HUES48 (cell line): ENCODE measurements at regions not wholly inside any gene's neighbourhood (a gene's known extent, or its start where the extent isn't known, plus 50 kb on each side); places are given as distances from the start of the nearest gene placed in this dataset.

Experiments
- H3K27ac ChIP-seq: one replicate; pipeline ENCODE4 v1.7.0; 2013; ENCODE audit warnings: low read depth, low read length, inconsistent platforms
- H3K27me3 ChIP-seq: 2 replicates; pipeline ENCODE4 v1.6.1; 2013; ENCODE audit warnings: mild to moderate bottlenecking, low read length; ENCODE audit not compliant: control insufficient read depth, insufficient read depth
- H3K36me3 ChIP-seq: 2 replicates; pipeline ENCODE4 v1.6.1; 2013; ENCODE audit warnings: low read length; ENCODE audit not compliant: control insufficient read depth, insufficient read depth
- H3K4me1 ChIP-seq: 2 replicates; pipeline ENCODE4 v1.6.1; 2013; ENCODE audit warnings: mild to moderate bottlenecking, low read length; ENCODE audit not compliant: control insufficient read depth, insufficient read depth
- H3K4me3 ChIP-seq: 2 replicates; pipeline ENCODE4 v1.5.1; 2013; ENCODE audit warnings: mild to moderate bottlenecking, low read depth, low read length
- H3K9ac ChIP-seq: 2 replicates; pipeline ENCODE4 v1.6.1; 2013; ENCODE audit warnings: mild to moderate bottlenecking, low read depth, low read length, moderate library complexity
- H3K9me3 ChIP-seq: 2 replicates; pipeline ENCODE4 v1.6.1; 2013; ENCODE audit warnings: low read length; ENCODE audit not compliant: control insufficient read depth, insufficient read depth

DNA sequence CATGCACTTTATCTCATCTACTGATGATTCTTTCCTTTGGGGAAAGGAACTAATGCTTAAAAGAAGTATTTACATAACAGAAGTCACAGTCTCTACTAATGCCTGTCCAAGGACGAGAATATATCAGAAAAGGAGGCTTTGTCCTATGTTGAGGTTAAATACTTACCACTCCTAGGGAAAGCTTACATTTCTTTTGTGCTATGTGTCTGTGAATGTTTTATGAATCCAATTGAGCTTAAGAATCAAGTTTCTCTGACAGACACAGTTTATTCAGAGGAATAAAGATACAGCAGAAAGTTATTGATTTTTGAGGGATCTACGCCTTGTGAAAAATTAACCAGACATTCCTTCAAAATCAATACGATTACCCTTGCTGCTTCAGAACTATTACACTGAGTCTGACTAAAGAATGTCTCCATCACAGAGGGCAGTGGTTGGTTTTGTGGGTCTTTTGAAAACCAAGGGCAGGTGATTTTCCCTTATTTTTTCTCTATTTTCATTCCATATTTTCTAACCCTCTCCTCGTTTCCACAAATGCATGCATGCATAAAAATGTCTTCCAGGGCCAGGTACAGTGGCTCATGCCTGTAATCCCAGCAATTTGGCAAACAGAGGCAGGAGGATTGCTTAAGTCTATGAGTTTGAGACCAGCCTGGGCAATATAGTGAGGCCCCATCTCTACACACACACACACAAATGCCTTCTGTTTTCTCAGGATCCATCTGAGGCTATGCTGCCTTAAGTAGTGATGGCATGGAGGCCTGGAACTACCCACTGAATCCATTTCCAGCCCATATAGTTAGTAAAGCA, 1095.1 kb downstream of the GALC start:
- Histone ChIP-seq H3K4me3 (no peak overlapping the region), H3K27ac (no peak overlapping the region), H3K9ac (no peak overlapping the region), H3K36me3 (no peaks in the 10 kb centered on the region), H3K9me3 (no peaks in the 10 kb centered on the region), H3K4me1 (no peaks in the 10 kb centered on the region), H3K27me3 (no peaks in the 10 kb centered on the region)

DNA sequence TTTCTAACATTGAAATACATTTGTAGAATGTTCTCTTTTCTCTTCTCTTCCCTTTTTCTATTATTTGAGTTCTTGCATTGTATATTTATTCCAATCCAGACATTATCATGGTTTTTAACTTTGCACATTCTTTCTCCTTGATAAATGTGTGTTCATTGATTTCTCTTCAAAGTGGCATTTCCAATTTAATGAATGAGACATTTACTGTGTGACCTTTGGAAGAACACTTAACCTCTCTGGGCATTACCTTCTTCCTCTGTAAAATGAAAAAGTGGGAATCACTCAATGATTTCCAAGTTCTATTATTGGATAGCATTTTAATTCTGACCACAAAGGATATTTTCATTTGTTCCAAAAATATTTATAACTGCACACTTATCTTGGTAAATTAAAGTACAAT, 1095.8 kb downstream of the GALC start:
- Histone ChIP-seq H3K27me3 (no peaks in the 10 kb centered on the region), H3K9me3 (no peaks in the 10 kb centered on the region), H3K9ac (no peak overlapping the region), H3K36me3 (no peaks in the 10 kb centered on the region), H3K27ac (no peak overlapping the region), H3K4me1 (0 out of 2 replicates have a peak, but pooled peaks cover 4% of the 10 kb centered on the region), H3K4me3 (no peak overlapping the region)

DNA sequence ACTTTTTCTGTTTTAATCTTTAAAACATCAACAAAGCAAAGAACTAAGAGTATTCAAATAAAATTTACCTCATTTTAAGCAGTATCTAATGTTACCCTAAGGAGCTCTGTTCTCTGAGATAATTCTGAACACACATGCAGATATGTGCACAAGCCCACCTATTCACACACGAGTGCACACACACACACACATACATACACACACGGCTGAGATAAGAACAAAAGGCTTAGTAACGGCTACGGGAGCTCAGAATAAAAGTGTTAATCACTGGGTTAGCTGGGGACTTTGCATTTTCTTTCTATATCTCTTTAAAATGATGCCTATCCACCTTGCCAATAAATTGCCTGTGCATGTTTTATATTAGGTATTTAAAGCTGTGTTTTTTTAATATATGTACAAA, 1096.3 kb downstream of the GALC start:
- Histone ChIP-seq H3K9ac (no peak overlapping the region), H3K9me3 (no peaks in the 10 kb centered on the region), H3K27ac (no peak overlapping the region), H3K36me3 (no peaks in the 10 kb centered on the region), H3K4me3 (no peak overlapping the region), H3K4me1 (0 out of 2 replicates have a peak, but pooled peaks cover 4% of the 10 kb centered on the region), H3K27me3 (no peaks in the 10 kb centered on the region)

DNA sequence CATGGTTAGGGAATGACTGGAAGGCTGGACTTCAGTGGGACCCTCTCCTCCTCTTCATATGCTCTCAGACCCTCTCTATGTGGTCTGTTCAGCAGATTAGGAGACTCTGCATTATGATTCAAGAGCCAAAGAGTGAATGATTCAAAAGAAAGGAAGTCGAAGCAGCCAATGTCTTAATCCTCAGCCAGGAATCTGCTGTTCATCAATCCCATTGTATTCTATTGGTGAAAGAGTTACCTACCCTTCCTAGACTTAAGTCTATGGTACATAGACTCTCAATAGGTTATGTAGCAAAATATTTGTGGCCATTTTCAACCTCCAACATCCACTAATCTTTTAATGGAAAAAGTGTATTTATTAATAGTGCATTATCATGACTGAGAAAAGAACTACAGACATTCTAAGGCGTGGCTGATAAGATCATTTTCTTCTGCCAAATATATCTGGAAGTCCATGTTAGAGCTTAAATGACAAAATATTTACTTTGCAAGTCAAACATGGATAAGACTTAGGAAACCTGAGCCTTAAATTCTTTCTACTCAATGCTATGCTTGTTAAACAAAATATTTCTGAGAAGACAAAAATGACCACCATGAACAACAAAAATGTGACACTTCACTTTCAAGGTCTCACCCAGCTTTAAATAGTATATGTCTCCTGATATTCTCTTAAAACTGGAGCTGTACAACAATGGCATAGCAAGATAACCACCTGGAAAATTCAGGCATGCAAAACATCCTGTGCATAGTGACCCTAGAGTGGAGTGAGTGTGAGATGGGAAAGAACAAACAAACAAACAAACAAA, 1100.6 kb downstream of the GALC start:
- H3K9me3 ChIP-seq: no peaks in the 10 kb centered on the region
- H3K27me3 ChIP-seq: no peaks in the 10 kb centered on the region
- no peak overlapping the region for H3K4me3 ChIP-seq
- H3K4me1 ChIP-seq: 0 out of 2 replicates have a peak, but pooled peaks cover 4% of the 10 kb centered on the region
- no peak overlapping the region for H3K9ac ChIP-seq
- no peak overlapping the region for H3K27ac ChIP-seq
- H3K36me3 ChIP-seq: no peaks in the 10 kb centered on the region

DNA sequence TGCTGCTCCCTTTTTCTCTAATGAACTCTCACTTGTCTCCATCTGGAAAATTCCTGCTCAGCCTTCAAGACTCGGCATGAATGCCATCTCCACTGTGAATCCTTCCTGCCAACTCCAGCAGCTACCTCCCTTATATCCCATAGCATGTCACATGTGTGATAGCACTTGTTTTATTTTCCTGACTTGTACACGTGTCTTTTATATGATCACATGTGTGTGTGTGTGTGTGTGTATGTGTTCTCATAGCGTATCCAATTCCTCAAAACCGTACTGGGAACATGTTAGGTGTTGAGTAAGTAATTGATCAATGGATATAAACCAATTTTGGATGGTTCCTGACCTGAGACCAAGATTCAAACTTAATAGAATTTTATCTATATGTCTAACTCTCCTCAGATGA, 1107.7 kb downstream of the GALC start:
- Histone ChIP-seq H3K27ac (no peak overlapping the region), H3K4me1 (no peaks in the 10 kb centered on the region), H3K4me3 (no peak overlapping the region), H3K9me3 (no peaks in the 10 kb centered on the region), H3K36me3 (no peaks in the 10 kb centered on the region), H3K9ac (no peak overlapping the region), H3K27me3 (no peaks in the 10 kb centered on the region)

DNA sequence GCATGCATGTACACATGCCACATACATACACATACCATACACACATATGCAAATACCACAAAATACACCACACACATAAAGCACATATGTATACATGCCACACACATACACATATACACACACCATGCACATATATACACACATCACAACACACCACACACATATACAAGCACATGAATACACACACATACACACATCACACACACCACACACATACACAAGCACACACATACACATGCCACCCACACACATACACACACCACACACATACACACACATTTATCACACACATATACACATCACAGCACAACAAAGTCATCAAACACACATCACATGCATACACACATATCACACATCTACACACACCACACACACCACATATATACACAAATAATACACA, 1108.5 kb downstream of the GALC start:
- H3K27ac ChIP-seq: no peak overlapping the region
- H3K36me3 ChIP-seq: no peaks in the 10 kb centered on the region
- no peak overlapping the region for H3K9ac ChIP-seq
- H3K4me1 ChIP-seq: no peaks in the 10 kb centered on the region
- H3K9me3 ChIP-seq: no peaks in the 10 kb centered on the region
- H3K4me3 ChIP-seq: no peak overlapping the region
- no peaks in the 10 kb centered on the region for H3K27me3 ChIP-seq

DNA sequence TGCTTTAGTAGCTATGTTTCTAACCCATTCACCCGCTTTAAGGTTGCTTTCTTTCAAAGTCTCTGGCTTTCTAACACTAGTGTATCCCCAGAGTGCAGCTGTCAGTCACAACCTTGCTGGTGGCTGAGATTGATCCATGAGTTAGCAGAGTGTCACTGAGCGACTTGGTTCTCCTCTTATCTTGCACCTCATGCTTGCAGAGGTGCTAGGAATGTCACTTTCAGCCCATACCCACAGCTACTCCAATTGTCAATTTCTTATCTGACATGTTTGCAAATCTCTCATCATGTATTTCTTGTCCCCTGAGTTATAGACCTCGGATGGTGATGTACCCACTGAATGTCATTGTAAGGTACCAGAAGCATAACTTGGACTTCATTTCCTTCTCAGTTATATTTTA, 1110.2 kb downstream of the GALC start:
- Histone ChIP-seq H3K27me3 (no peaks in the 10 kb centered on the region), H3K9ac (no peak overlapping the region), H3K4me1 (no peaks in the 10 kb centered on the region), H3K4me3 (no peak overlapping the region), H3K27ac (no peak overlapping the region), H3K36me3 (no peaks in the 10 kb centered on the region), H3K9me3 (no peaks in the 10 kb centered on the region)

DNA sequence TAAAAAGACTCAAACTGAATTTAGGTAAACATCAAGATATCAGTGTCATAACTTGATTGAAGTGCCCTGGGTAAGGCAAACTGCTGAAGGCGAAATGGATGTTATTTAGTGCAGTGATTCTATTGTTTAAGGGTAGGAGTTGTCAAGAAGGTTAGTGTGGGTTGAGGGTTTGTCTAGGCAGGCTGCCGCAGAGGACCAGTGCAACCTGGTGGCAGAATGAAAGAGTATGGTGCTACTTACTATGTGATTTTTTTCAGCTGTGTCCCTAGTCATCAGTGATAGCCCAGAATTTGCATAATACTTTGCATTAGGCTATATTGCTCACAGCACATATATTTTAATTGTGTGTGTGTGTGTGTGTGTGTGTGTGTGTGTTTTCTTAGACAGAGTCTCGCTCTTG, 1127.0 kb downstream of the GALC start:
- Histone ChIP-seq H3K9me3 (no peaks in the 10 kb centered on the region), H3K4me1 (no peaks in the 10 kb centered on the region), H3K36me3 (no peaks in the 10 kb centered on the region), H3K9ac (no peak overlapping the region), H3K4me3 (no peak overlapping the region), H3K27me3 (no peaks in the 10 kb centered on the region), H3K27ac (no peak overlapping the region)

DNA sequence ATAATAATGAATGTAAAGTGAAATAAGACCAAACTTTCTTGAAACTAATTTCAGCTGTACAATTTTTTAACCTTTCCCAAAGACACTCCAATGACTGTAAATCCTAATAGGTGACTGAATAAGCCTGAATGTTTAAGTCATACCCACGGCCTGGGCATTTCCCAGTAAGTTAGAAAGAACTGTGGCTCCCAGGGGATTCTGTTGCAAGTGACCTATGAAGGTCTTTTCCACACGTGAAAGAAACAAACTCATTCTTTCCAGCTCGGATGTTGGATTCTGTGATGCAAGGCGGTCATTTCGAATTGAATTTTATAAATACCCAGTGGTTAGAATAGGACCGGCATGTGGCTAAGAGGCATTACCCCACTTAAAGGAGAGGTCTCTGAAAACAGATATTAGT, 1134.4 kb downstream of the GALC start:
- H3K4me1 ChIP-seq: no peaks in the 10 kb centered on the region
- no peak overlapping the region for H3K4me3 ChIP-seq
- H3K27ac ChIP-seq: no peak overlapping the region
- no peaks in the 10 kb centered on the region for H3K27me3 ChIP-seq
- H3K36me3 ChIP-seq: no peaks in the 10 kb centered on the region
- no peak overlapping the region for H3K9ac ChIP-seq
- H3K9me3 ChIP-seq: no peaks in the 10 kb centered on the region

DNA sequence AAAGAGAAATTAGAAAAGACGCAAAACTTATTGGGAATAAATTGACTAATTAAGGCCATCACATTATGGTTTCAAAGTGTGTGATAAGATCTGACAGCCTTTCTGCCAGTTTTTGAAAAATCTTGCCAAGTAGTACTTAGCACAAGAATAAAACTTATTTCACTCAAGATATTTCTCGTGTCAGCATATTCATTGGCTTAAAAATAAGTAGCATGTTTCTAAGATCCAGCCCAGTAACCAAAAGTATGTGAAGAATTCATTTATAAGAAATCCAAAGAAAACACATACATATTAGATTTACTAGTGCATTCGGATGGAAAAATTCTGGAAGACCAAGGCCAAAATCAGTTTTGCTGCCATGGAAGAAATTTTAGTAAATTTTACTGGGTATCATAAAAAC, 1135.0 kb downstream of the GALC start:
- H3K9ac ChIP-seq: no peak overlapping the region
- H3K4me1 ChIP-seq: no peaks in the 10 kb centered on the region
- H3K36me3 ChIP-seq: no peaks in the 10 kb centered on the region
- no peaks in the 10 kb centered on the region for H3K9me3 ChIP-seq
- H3K27ac ChIP-seq: no peak overlapping the region
- H3K27me3 ChIP-seq: no peaks in the 10 kb centered on the region
- no peak overlapping the region for H3K4me3 ChIP-seq

DNA sequence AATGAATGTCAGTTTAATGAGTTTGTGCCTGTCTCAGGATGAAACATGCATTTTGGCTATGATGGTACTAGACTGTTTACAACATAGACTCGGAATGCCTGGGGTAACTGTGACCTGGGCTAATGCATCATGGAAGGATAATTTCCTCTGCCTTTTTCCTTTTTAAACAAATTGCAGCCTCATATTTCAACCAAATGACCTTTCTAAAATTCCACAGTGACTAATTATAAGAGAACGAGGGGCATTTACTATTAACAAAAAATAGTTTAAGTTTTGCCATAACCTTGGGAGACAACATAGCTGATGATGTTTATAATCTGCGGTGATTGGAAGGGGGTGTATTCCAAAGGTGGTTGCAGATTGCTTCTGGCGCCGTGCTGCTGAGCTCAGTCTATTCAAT, 1140.5 kb downstream of the GALC start:
- Histone ChIP-seq H3K4me3 (no peak overlapping the region), H3K36me3 (no peaks in the 10 kb centered on the region), H3K4me1 (no peaks in the 10 kb centered on the region), H3K9ac (no peak overlapping the region), H3K27me3 (no peaks in the 10 kb centered on the region), H3K9me3 (no peaks in the 10 kb centered on the region), H3K27ac (no peak overlapping the region)
